ENCODE measurements at regions not wholly inside any gene's neighbourhood (a gene's known extent, or its start where the extent isn't known, plus 50 kb on each side); places are given as distances from the start of the nearest gene placed in this dataset.

GRCh38 chr2:63712748-63713147 lies 124.0 kb downstream of the MDH1 start:
- H3K27me3 ChIP-seq (ENCODE audit: insufficient read depth, low read depth, low read length) = no peaks in the 10 kb centered on the region
- no peaks in the 10 kb centered on the region for H3K79me2 ChIP-seq (replicated peaks; ENCODE audit: insufficient read depth, low read length)

GRCh38 chr2:63716146-63716545 lies 125.5 kb upstream of the UGP2 start:
- Histone ChIP-seq H3K9me3 (ENCODE audit: low read length) (no peaks in the 10 kb centered on the region), H3K79me2 (replicated peaks; ENCODE audit: insufficient read depth, low read length) (no peaks in the 10 kb centered on the region), H3K4me3 (ENCODE audit: low read length) (no peak overlapping the region), H3K4me2 (ENCODE audit: low read length) (no peak overlapping the region), H3F3A (ENCODE audit: insufficient read depth, low read length, poor library complexity, severe bottlenecking) (no peaks in the 10 kb centered on the region), H3K27me3 (ENCODE audit: insufficient read depth, low read depth, low read length) (no peaks in the 10 kb centered on the region), H3K27ac (ENCODE audit: low read length) (no peak overlapping the region), H2AFZ (ENCODE audit: low read depth, low read length) (no peak overlapping the region), H3K9ac (ENCODE audit: low read length) (no peak overlapping the region), H3K36me3 (ENCODE audit: insufficient read depth, low read length) (no peaks in the 10 kb centered on the region), H3K9me2 (ENCODE audit: insufficient read depth, low read length) (no peaks in the 10 kb centered on the region), H4K20me1 (ENCODE audit: insufficient read depth) (no peaks in the 10 kb centered on the region)
- TF ChIP-seq EP300 (conservative IDR thresholded peaks at IDR 0.05; ENCODE audit: poor library complexity, severe bottlenecking) (no peak), REST (IDR thresholded peaks at IDR 0.05; ENCODE audit: borderline replicate concordance) (no peak), MXI1 (conservative IDR thresholded peaks at IDR 0.05; ENCODE audit: poor library complexity, severe bottlenecking) (no peak), RAD21 (conservative IDR thresholded peaks at IDR 0.05) (no peak), POLR2AphosphoS5 (IDR thresholded peaks at IDR 0.05) (no peak), TAF1 (IDR thresholded peaks at IDR 0.05; ENCODE audit: low read depth) (no peak), CTCF (IDR thresholded peaks at IDR 0.05; ENCODE audit: poor library complexity, severe bottlenecking) (no peak)

More at GRCh38 chr2:63712748-63713147, 124.0 kb downstream of the MDH1 start:
- Histone ChIP-seq H3K4me2 (ENCODE audit: low read length) (no peak overlapping the region), H3F3A (ENCODE audit: insufficient read depth, low read length, poor library complexity, severe bottlenecking) (no peaks in the 10 kb centered on the region), H3K4me3 (ENCODE audit: low read length) (no peak overlapping the region), H3K9me2 (ENCODE audit: insufficient read depth, low read length) (no peaks in the 10 kb centered on the region), H3K9me3 (ENCODE audit: low read length) (no peaks in the 10 kb centered on the region), H3K27ac (ENCODE audit: low read length) (no peak overlapping the region), H4K20me1 (ENCODE audit: insufficient read depth) (no peaks in the 10 kb centered on the region), H3K36me3 (ENCODE audit: insufficient read depth, low read length) (no peaks in the 10 kb centered on the region), H2AFZ (ENCODE audit: low read depth, low read length) (no peak overlapping the region), H3K9ac (ENCODE audit: low read length) (no peak overlapping the region)
- TF ChIP-seq EZH2 (IDR thresholded peaks at IDR 0.05; ENCODE audit: borderline replicate concordance, insufficient read depth, low read length, poor library complexity, severe bottlenecking) (no peak), MXI1 (conservative IDR thresholded peaks at IDR 0.05; ENCODE audit: poor library complexity, severe bottlenecking) (no peak), CTCF (IDR thresholded peaks at IDR 0.05; ENCODE audit: poor library complexity, severe bottlenecking) (no peak), TAF1 (IDR thresholded peaks at IDR 0.05; ENCODE audit: low read depth) (no peak), SMC3 (conservative IDR thresholded peaks at IDR 0.05; ENCODE audit: poor library complexity) (no peak), REST (IDR thresholded peaks at IDR 0.05; ENCODE audit: borderline replicate concordance) (no peak), RAD21 (conservative IDR thresholded peaks at IDR 0.05) (no peak), EP300 (conservative IDR thresholded peaks at IDR 0.05; ENCODE audit: poor library complexity, severe bottlenecking) (no peak), POLR2AphosphoS5 (IDR thresholded peaks at IDR 0.05) (no peak)

Measured in neural cell (in vitro differentiated cells).